Epithelial cell of esophagus (primary cell): ENCODE measurements at regions not wholly inside any gene's neighbourhood (a gene's known extent, or its start where the extent isn't known, plus 50 kb on each side); places are given as distances from the start of the nearest gene placed in this dataset.

Source experiments
- DNase-seq: peaks from one replicate; pipeline ENCODE4 v3.0.0; 2010; ENCODE audit warnings: low read depth
- H3K4me3 ChIP-seq: 2 replicates; pipeline ENCODE4 v1.5.1; 2011; ENCODE audit warnings: mild to moderate bottlenecking, low read length, control low read depth
- TF ChIP-seq, protein P1 (sequence below): IDR thresholded peaks from 2 replicates; pipeline ENCODE4 v1.5.1; 2011; ENCODE audit warnings: low read depth, mild to moderate bottlenecking, low read length, control low read depth, inconsistent platforms; ENCODE audit not compliant: insufficient read depth; ENCODE audit errors: missing control alignments

GRCh38 chr9:74122661-74123060 is 374.5 kb upstream of the RORB start:
- TF ChIP-seq, protein P1, sequence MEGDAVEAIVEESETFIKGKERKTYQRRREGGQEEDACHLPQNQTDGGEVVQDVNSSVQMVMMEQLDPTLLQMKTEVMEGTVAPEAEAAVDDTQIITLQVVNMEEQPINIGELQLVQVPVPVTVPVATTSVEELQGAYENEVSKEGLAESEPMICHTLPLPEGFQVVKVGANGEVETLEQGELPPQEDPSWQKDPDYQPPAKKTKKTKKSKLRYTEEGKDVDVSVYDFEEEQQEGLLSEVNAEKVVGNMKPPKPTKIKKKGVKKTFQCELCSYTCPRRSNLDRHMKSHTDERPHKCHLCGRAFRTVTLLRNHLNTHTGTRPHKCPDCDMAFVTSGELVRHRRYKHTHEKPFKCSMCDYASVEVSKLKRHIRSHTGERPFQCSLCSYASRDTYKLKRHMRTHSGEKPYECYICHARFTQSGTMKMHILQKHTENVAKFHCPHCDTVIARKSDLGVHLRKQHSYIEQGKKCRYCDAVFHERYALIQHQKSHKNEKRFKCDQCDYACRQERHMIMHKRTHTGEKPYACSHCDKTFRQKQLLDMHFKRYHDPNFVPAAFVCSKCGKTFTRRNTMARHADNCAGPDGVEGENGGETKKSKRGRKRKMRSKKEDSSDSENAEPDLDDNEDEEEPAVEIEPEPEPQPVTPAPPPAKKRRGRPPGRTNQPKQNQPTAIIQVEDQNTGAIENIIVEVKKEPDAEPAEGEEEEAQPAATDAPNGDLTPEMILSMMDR: no peak
- DNase-seq: peak; percentile 13
- H3K4me3 ChIP-seq: no peak overlapping the region

DNA sequence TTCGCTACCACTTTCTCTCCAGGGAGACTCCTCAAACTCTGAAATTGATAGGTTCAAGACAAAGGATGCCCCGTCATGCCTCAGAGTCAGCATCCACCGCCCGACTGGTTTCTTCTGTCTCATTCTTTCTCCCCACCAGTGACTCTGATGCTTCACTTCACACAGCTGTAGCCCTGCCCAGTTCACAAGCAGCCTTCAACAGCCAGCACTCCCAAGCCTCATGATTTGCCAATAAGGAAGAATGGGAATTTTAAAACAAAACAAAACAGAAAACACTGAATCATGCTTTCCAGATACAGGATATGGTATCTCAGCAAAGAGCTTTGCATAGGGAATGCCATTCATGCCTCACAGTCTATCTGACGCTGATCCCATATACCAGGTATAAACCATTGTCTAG is 371.2 kb upstream of the RORB start:
- TF ChIP-seq, protein P1: no peak
- DNase-seq: peak; percentile 11
- H3K4me3 ChIP-seq: no peak overlapping the region

DNA sequence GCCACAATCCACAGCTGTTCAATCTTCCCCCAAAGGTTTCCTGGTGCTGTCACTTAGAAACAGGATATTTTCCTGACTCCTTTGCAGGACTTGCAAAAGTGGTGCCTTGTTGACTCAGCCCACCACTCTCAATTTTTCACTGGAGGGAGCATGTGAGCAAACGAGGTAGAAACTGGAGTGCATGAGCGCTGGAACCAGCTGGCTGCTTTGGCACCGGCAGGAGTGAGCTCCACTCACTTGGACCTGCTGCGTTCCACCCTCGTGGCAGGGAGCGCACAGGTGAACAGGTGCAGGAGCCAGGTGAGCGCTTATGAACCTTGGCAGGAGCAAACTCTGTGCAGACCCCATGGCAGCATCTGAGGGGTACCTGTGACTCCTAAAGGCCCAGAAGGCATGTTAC is 364.1 kb upstream of the RORB start:
- TF ChIP-seq, protein P1: no peak
- H3K4me3 ChIP-seq: no peak overlapping the region
- DNase-seq: no peak

- DNase-seq: no peak
- no peak overlapping the region for H3K4me3 ChIP-seq
- TF ChIP-seq, protein P1: no peak
These were observed 363.2 kb upstream of the RORB start for GRCh38 chr9:74133921-74134320.

- DNase-seq: no peak
- TF ChIP-seq, protein P1: no peak
- H3K4me3 ChIP-seq: no peak overlapping the region
These were observed 359.0 kb upstream of the RORB start for GRCh38 chr9:74138182-74138581.

DNA sequence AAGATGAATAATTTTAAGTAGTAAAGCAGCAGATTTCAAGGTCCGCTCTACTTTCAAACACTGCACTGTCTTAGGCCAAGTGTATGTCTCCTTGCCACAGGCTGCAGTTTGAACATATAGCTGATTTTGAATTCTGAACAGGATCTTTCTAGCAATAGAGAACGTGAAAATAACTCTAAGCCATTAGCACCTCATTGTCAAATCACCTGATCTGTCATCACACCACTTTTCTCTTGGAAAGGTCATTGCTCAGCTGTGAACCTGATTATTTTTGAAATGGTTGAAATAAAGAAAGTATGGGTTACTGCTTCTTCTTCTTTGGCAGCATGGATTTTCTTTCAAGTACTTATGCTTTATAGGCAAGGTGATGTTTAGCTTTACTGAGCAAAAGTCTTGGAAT is 357.0 kb upstream of the RORB start:
- TF ChIP-seq, protein P1: no peak
- no peak for DNase-seq
- no peak overlapping the region for H3K4me3 ChIP-seq

DNA sequence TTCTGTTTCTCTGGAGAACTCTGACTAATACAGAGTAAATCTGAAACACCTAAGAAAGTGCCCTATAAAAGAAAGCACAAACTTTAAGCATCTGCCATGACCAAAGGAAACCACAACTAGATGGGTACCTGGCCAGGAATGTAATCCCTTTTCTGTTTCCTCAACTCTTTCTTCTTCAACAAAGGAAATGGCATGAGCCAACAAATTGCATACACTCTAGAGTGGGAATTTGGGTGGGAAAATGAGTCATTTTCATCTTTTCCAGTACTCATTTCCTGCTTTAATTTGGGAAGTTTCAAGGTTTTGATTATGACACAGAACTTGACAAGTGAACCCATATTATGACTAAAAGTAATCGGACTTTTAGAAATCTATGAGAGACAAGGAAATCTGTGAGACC is 349.2 kb upstream of the RORB start:
- no peak overlapping the region for H3K4me3 ChIP-seq
- TF ChIP-seq, protein P1: no peak
- DNase-seq: peak; percentile 11
